ENCODE measurements at regions not wholly inside any gene's neighbourhood (a gene's known extent, or its start where the extent isn't known, plus 50 kb on each side); places are given as distances from the start of the nearest gene placed in this dataset.

DNA sequence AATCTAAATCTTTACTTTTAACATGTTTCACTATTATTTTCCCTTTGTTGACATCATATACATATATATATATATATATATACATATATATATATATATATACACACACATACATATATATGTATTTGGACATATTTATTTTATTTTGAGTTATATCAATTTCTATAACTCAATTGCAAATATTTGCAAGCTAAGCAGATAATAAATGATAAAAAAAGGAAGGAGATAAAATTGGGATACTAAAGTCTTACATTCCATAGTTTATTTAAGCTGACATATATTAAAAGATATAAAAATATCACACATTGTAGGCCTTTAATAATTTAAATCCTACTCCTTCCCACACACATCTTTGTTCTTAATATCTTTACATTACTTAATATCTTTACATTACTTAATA lies 372.2 kb downstream of the GRXCR1 start:
- TF ChIP-seq POLR2AphosphoS5 (IDR thresholded peaks at IDR 0.05; ENCODE audit: borderline replicate concordance, low read depth, low read length), result no peak
- no peak for TF ChIP-seq EZH2 (IDR thresholded peaks at IDR 0.05)
- TF ChIP-seq FOXP2 (optimal IDR thresholded peaks at IDR 0.05; ENCODE audit: control extremely low read depth, extremely low read length, insufficient read depth), result no peak

Measured in SK-N-MC (cell line).